ENCODE measurements at regions not wholly inside any gene's neighbourhood (a gene's known extent, or its start where the extent isn't known, plus 50 kb on each side); places are given as distances from the start of the nearest gene placed in this dataset.

DNA sequence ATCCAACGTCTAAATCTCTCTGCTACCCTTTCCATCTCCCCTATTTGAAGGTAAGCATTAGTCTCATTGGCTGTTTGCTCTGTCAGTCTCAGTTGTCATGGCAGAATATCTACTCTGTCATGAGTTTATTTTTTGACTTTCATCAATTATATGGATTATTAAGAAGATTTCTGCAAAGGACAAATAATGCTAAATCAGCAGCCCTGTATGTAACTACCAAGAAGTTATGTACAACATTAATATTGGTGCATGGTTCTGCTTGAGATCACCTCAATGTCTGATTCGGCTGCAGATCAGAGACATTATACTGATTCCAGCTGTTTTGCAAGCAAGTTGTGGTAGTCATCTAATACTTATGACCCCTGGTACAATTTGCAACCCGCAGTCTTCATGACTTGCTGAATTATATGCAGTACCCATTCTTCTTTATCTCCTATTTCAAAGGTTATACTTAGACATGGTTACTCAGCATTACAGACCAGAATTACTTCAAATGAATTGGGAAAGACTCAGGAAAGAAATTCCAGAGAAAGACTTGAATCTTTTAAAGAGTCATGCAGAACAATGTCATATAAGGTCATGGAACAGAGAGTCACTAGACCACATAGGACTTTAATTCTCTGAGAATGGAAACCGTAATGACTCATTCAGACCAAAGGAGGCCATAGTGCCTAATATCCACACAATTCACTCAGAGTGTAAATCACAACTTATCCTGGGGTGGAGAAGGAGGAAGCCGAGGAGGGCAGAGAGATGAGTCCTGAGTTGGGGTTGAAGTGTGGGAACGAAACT, 201.4 kb downstream of the IBTK start:
- Histone ChIP-seq H3K4me2 (ENCODE audit: insufficient read depth, insufficient read length, low read length) (no peak overlapping the region), H2BK5ac (ENCODE audit: insufficient read length, low read length) (no peak overlapping the region), H2BK15ac (ENCODE audit: low read depth, low read length) (no peak overlapping the region), H4K20me1 (ENCODE audit: control insufficient read depth, insufficient read depth, insufficient read length) (no peaks in the 10 kb centered on the region), H3K4ac (ENCODE audit: low read depth, low read length) (no peak overlapping the region), H3K56ac (ENCODE audit: insufficient read length, low read depth, low read length) (no peak overlapping the region), H4K8ac (replicated peaks; ENCODE audit: insufficient read length, low read depth, low read length) (no peak overlapping the region), H2BK120ac (ENCODE audit: low read depth, low read length, poor library complexity, severe bottlenecking) (no peak overlapping the region), H3K23ac (ENCODE audit: insufficient read length, low read depth, low read length) (no peak overlapping the region), H3K4me1 (ENCODE audit: insufficient read depth, low read length) (no peaks in the 10 kb centered on the region), H3K14ac (ENCODE audit: insufficient read depth, low read length) (no peak overlapping the region), H3K23me2 (ENCODE audit: insufficient read length, low read depth, low read length, poor library complexity, severe bottlenecking) (no peaks in the 10 kb centered on the region), H4K5ac (ENCODE audit: insufficient read length, low read depth, low read length) (no peak overlapping the region), H3K9ac (ENCODE audit: extremely low read depth, insufficient read length, low read length) (no peak overlapping the region), H2BK12ac (ENCODE audit: insufficient read length, low read depth, low read length) (no peak overlapping the region), H3K79me1 (ENCODE audit: insufficient read depth, low read depth, low read length, poor library complexity, severe bottlenecking) (no peaks in the 10 kb centered on the region), H3K18ac (ENCODE audit: insufficient read length, low read depth, low read length) (no peak overlapping the region), H2BK20ac (ENCODE audit: low read depth, low read length, poor library complexity, severe bottlenecking) (no peak overlapping the region), H2AFZ (ENCODE audit: low read length) (no peak overlapping the region), H3T11ph (ENCODE audit: low read length) (no peak overlapping the region), H3K79me2 (ENCODE audit: insufficient read depth, low read length) (no peaks in the 10 kb centered on the region), H4K91ac (ENCODE audit: insufficient read length, low read depth, low read length) (no peak overlapping the region), H3K27ac (ENCODE audit: insufficient read length, low read depth, low read length) (no peak overlapping the region), H2AK5ac (ENCODE audit: insufficient read length, low read length) (no peak overlapping the region), H3K27me3 (ENCODE audit: insufficient read depth, low read length) (no peaks in the 10 kb centered on the region), H3K9me3 (ENCODE audit: control insufficient read depth, low read depth, low read length) (no peaks in the 10 kb centered on the region)
- Mint-ChIP-seq H3K36me3 (ENCODE audit: insufficient read depth in 1 of 3, low read depth in 3 of 3) (no peaks in the 10 kb centered on the region), H3K4me1 (no peaks in the 10 kb centered on the region), H3K4me3 (no peak overlapping the region), H3K9me3 (no peaks in the 10 kb centered on the region), H3K27ac (no peak overlapping the region), H3K27me3 (ENCODE audit: low read depth) (no peaks in the 10 kb centered on the region)
- TF ChIP-seq, protein P1, sequence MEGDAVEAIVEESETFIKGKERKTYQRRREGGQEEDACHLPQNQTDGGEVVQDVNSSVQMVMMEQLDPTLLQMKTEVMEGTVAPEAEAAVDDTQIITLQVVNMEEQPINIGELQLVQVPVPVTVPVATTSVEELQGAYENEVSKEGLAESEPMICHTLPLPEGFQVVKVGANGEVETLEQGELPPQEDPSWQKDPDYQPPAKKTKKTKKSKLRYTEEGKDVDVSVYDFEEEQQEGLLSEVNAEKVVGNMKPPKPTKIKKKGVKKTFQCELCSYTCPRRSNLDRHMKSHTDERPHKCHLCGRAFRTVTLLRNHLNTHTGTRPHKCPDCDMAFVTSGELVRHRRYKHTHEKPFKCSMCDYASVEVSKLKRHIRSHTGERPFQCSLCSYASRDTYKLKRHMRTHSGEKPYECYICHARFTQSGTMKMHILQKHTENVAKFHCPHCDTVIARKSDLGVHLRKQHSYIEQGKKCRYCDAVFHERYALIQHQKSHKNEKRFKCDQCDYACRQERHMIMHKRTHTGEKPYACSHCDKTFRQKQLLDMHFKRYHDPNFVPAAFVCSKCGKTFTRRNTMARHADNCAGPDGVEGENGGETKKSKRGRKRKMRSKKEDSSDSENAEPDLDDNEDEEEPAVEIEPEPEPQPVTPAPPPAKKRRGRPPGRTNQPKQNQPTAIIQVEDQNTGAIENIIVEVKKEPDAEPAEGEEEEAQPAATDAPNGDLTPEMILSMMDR (conservative IDR thresholded peaks at IDR 0.05): no peak
- no peak for DNase-seq
- WGBS (ENCODE audit: extremely low coverage, insufficient read length, low lambda C conversion rate): no CpG with 5 or more reads among the region's 6 CpGs

Data from H9 (cell line).